ENCODE measurements at regions not wholly inside any gene's neighbourhood (a gene's known extent, or its start where the extent isn't known, plus 50 kb on each side); places are given as distances from the start of the nearest gene placed in this dataset.

- no peak overlapping the region for H3K27ac ChIP-seq (ENCODE audit: low read length)
- H3K4me2 ChIP-seq (ENCODE audit: low read length): no peak overlapping the region
- H3K4me3 ChIP-seq (ENCODE audit: low read length): no peak overlapping the region
- H3K9me3 ChIP-seq (ENCODE audit: insufficient read depth, low read length): no peaks in the 10 kb centered on the region
- no peak overlapping the region for H2AFZ ChIP-seq (ENCODE audit: low read depth, low read length)
- no peak for TF ChIP-seq CTCF (IDR thresholded peaks at IDR 0.05; ENCODE audit: low read depth, low read length)
- H3K79me2 ChIP-seq (ENCODE audit: low read length): no peaks in the 10 kb centered on the region
- H3K4me1 ChIP-seq (ENCODE audit: low read length): no peaks in the 10 kb centered on the region
- no peak overlapping the region for H3K9ac ChIP-seq (ENCODE audit: low read length)
- no peaks in the 10 kb centered on the region for H4K20me1 ChIP-seq (ENCODE audit: insufficient read depth, low read length)
- H3K27me3 ChIP-seq (ENCODE audit: low read depth, low read length): peaks cover 53% of the 10 kb centered on the region
- no peaks in the 10 kb centered on the region for H3K36me3 ChIP-seq (replicated peaks; ENCODE audit: low read depth, low read length)
Measured at GRCh38 chr1:175857756-175858155, 114.4 kb upstream of the TNR start.

GRCh38 chr1:175853681-175854080, 110.3 kb upstream of the TNR start:
- H3K27me3 ChIP-seq (ENCODE audit: low read depth, low read length): peaks cover 45% of the 10 kb centered on the region
- TF ChIP-seq EZH2phosphoT487 (IDR thresholded peaks at IDR 0.05; ENCODE audit: low read depth) (no peak), CTCF (IDR thresholded peaks at IDR 0.05; ENCODE audit: low read depth, low read length) (no peak)
- H2AFZ ChIP-seq (ENCODE audit: low read depth, low read length): no peak overlapping the region

GRCh38 chr1:175851749-175852148, 108.4 kb upstream of the TNR start:
- Histone ChIP-seq H3K36me3 (replicated peaks; ENCODE audit: low read depth, low read length) (no peaks in the 10 kb centered on the region), H2AFZ (ENCODE audit: low read depth, low read length) (no peak overlapping the region), H4K20me1 (ENCODE audit: insufficient read depth, low read length) (no peaks in the 10 kb centered on the region), H3K4me2 (ENCODE audit: low read length) (no peak overlapping the region), H3K79me2 (ENCODE audit: low read length) (no peaks in the 10 kb centered on the region), H3K27me3 (ENCODE audit: low read depth, low read length) (peaks cover 61% of the 10 kb centered on the region), H3K9ac (ENCODE audit: low read length) (no peak overlapping the region), H3K27ac (ENCODE audit: low read length) (no peak overlapping the region), H3K9me3 (ENCODE audit: insufficient read depth, low read length) (no peaks in the 10 kb centered on the region), H3K4me3 (ENCODE audit: low read length) (no peak overlapping the region), H3K4me1 (ENCODE audit: low read length) (no peaks in the 10 kb centered on the region)
- no peak for TF ChIP-seq EZH2phosphoT487 (IDR thresholded peaks at IDR 0.05; ENCODE audit: low read depth)
- no peak for TF ChIP-seq CTCF (IDR thresholded peaks at IDR 0.05; ENCODE audit: low read depth, low read length)

More at GRCh38 chr1:175853681-175854080, 110.3 kb upstream of the TNR start:
- Histone ChIP-seq H3K9me3 (ENCODE audit: insufficient read depth, low read length) (no peaks in the 10 kb centered on the region), H3K79me2 (ENCODE audit: low read length) (no peaks in the 10 kb centered on the region), H3K4me2 (ENCODE audit: low read length) (no peak overlapping the region), H3K36me3 (replicated peaks; ENCODE audit: low read depth, low read length) (no peaks in the 10 kb centered on the region), H3K4me3 (ENCODE audit: low read length) (no peak overlapping the region), H3K9ac (ENCODE audit: low read length) (no peak overlapping the region), H4K20me1 (ENCODE audit: insufficient read depth, low read length) (no peaks in the 10 kb centered on the region), H3K4me1 (ENCODE audit: low read length) (no peaks in the 10 kb centered on the region), H3K27ac (ENCODE audit: low read length) (no peak overlapping the region)

GRCh38 chr1:175848329-175848728, 104.9 kb upstream of the TNR start:
- Histone ChIP-seq H2AFZ (ENCODE audit: low read depth, low read length) (no peak overlapping the region), H3K9ac (ENCODE audit: low read length) (no peak overlapping the region), H3K36me3 (replicated peaks; ENCODE audit: low read depth, low read length) (no peaks in the 10 kb centered on the region), H3K9me3 (ENCODE audit: insufficient read depth, low read length) (no peaks in the 10 kb centered on the region), H3K4me2 (ENCODE audit: low read length) (no peak overlapping the region), H4K20me1 (ENCODE audit: insufficient read depth, low read length) (no peaks in the 10 kb centered on the region), H3K79me2 (ENCODE audit: low read length) (no peaks in the 10 kb centered on the region), H3K27ac (ENCODE audit: low read length) (no peak overlapping the region), H3K27me3 (ENCODE audit: low read depth, low read length) (peaks cover 55% of the 10 kb centered on the region), H3K4me3 (ENCODE audit: low read length) (no peak overlapping the region), H3K4me1 (ENCODE audit: low read length) (no peaks in the 10 kb centered on the region)
- TF ChIP-seq EZH2phosphoT487 (IDR thresholded peaks at IDR 0.05; ENCODE audit: low read depth): no peak
- TF ChIP-seq CTCF (IDR thresholded peaks at IDR 0.05; ENCODE audit: low read depth, low read length): no peak
